ENCODE measurements at regions not wholly inside any gene's neighbourhood (a gene's known extent, or its start where the extent isn't known, plus 50 kb on each side); places are given as distances from the start of the nearest gene placed in this dataset.

- intact Hi-C loops (cut with micrococcal nuclease) = no loop called here
- no peaks in the 10 kb centered on the region for H3K79me2 ChIP-seq (ENCODE audit: control insufficient read depth, insufficient read depth, low read length)
- no peaks in the 10 kb centered on the region for H3K4me1 ChIP-seq (ENCODE audit: control insufficient read depth in 2 of 2, insufficient read depth in 2 of 2, low read length in 2 of 2)
- no peaks in the 10 kb centered on the region for H3K4me1 Mint-ChIP-seq
- no peak overlapping the region for H3K4me3 ChIP-seq (ENCODE audit: control extremely low read depth in 1 of 5, extremely low read depth in 1 of 5, insufficient read depth in 1 of 5, low read depth in 2 of 5, low read length in 4 of 5)
- H3K9me3 ChIP-seq (ENCODE audit: control extremely low read depth in 1 of 3, control insufficient read depth in 2 of 3, insufficient read depth in 1 of 3, low read length in 2 of 3) = peaks cover 0 to 3% (median 0%) of the 10 kb centered on the region in 3 donors
- POLR2A ChIA-PET = no interaction called here
- H3K36me3 ChIP-seq (replicated peaks in 1 of 2; ENCODE audit: control extremely low read depth in 1 of 2, control insufficient read depth in 1 of 2, extremely low read depth in 1 of 2, insufficient read depth in 2 of 2, low read length in 1 of 2) = no peaks in the 10 kb centered on the region
- CTCF ChIA-PET = no interaction called here
- H4K20me1 ChIP-seq (ENCODE audit: control insufficient read depth, insufficient read depth, low read length, poor library complexity, severe bottlenecking) = no peaks in the 10 kb centered on the region
- no peak for ATAC-seq (ENCODE audit: low read depth)
- H2AFZ ChIP-seq (ENCODE audit: insufficient read depth, low read depth, low read length, poor library complexity, severe bottlenecking) = no peak overlapping the region
- H3K4me3 Mint-ChIP-seq = no peak overlapping the region
- no peaks in the 10 kb centered on the region for H3K9me3 Mint-ChIP-seq (ENCODE audit: insufficient read depth)
- H3K27ac Mint-ChIP-seq = no peak overlapping the region
- DNase-seq = no peak
- H3K9ac ChIP-seq (ENCODE audit: low read length) = no peak overlapping the region
- no peak overlapping the region for H3K4me2 ChIP-seq (replicated peaks; ENCODE audit: low read depth, low read length, poor library complexity, severe bottlenecking)
- peaks cover 0 to 8% (median 1%) of the 10 kb centered on the region in 4 experiments for H3K27me3 ChIP-seq (replicated peaks in 1 of 4; ENCODE audit: control extremely low read depth in 1 of 4, control insufficient read depth in 3 of 4, insufficient read depth in 4 of 4, low read length in 3 of 4)
- TF ChIP-seq CTCF (IDR thresholded peaks at IDR 0.05) = no peak
- no peak for TF ChIP-seq EZH2 (IDR thresholded peaks at IDR 0.05; ENCODE audit: borderline replicate concordance, insufficient read depth, low read depth, low read length, poor library complexity, severe bottlenecking)
- H3K27me3 Mint-ChIP-seq = peaks cover 40% of the 10 kb centered on the region
- H3K27ac ChIP-seq (ENCODE audit: low read length in 2 of 2) = no peak overlapping the region
Measured at GRCh38 chr20:52261792-52262191, 70.2 kb upstream of the ZFP64 start.

- Histone ChIP-seq H3K9ac (ENCODE audit: low read length) (no peak overlapping the region), H3K36me3 (replicated peaks in 1 of 2; ENCODE audit: control extremely low read depth in 1 of 2, control insufficient read depth in 1 of 2, extremely low read depth in 1 of 2, insufficient read depth in 2 of 2, low read length in 1 of 2) (no peaks in the 10 kb centered on the region), H3K27ac (ENCODE audit: low read length in 2 of 2) (no peak overlapping the region), H2AFZ (ENCODE audit: insufficient read depth, low read depth, low read length, poor library complexity, severe bottlenecking) (no peak overlapping the region), H3K4me2 (replicated peaks; ENCODE audit: low read depth, low read length, poor library complexity, severe bottlenecking) (no peak overlapping the region), H3K4me1 (ENCODE audit: control insufficient read depth in 2 of 2, insufficient read depth in 2 of 2, low read length in 2 of 2) (no peaks in the 10 kb centered on the region), H3K9me3 (ENCODE audit: control extremely low read depth in 1 of 3, control insufficient read depth in 2 of 3, insufficient read depth in 1 of 3, low read length in 2 of 3) (peaks cover 0 to 3% (median 0%) of the 10 kb centered on the region in 3 donors), H3K79me2 (ENCODE audit: control insufficient read depth, insufficient read depth, low read length) (no peaks in the 10 kb centered on the region), H3K27me3 (replicated peaks in 1 of 4; ENCODE audit: control extremely low read depth in 1 of 4, control insufficient read depth in 3 of 4, insufficient read depth in 4 of 4, low read length in 3 of 4) (peaks cover 0 to 8% (median 0%) of the 10 kb centered on the region in 4 experiments), H4K20me1 (ENCODE audit: control insufficient read depth, insufficient read depth, low read length, poor library complexity, severe bottlenecking) (no peaks in the 10 kb centered on the region), H3K4me3 (ENCODE audit: control extremely low read depth in 1 of 5, extremely low read depth in 1 of 5, insufficient read depth in 1 of 5, low read depth in 2 of 5, low read length in 4 of 5) (no peak overlapping the region)
- no peaks in the 10 kb centered on the region for H3K9me3 Mint-ChIP-seq (ENCODE audit: insufficient read depth)
- ChIA-PET POLR2A (no interaction called here), CTCF (no interaction called here)
- no peak overlapping the region for H3K4me3 Mint-ChIP-seq
- intact Hi-C loops (cut with micrococcal nuclease) = no loop called here
- no peak overlapping the region for H3K27ac Mint-ChIP-seq
- peaks cover 37% of the 10 kb centered on the region for H3K27me3 Mint-ChIP-seq
- H3K4me1 Mint-ChIP-seq = no peaks in the 10 kb centered on the region
- no CpG with 5 or more reads among the region's 2 CpGs for WGBS (ENCODE audit: insufficient coverage)
- TF ChIP-seq EZH2 (IDR thresholded peaks at IDR 0.05; ENCODE audit: borderline replicate concordance, insufficient read depth, low read depth, low read length, poor library complexity, severe bottlenecking) (no peak), CTCF (IDR thresholded peaks at IDR 0.05) (no peak)
- DNase-seq (no peak), ATAC-seq (ENCODE audit: low read depth) (no peak)
Measured at GRCh38 chr20:52259295-52259694, 67.7 kb upstream of the ZFP64 start.
